Neural cell (in vitro differentiated cells): ENCODE measurements at regions not wholly inside any gene's neighbourhood (a gene's known extent, or its start where the extent isn't known, plus 50 kb on each side); places are given as distances from the start of the nearest gene placed in this dataset.

Source experiments
- EZH2 ChIP-seq: fragments of 200-600, 300-800 bp; shearing (Covaris generic), sonication (generic); IDR thresholded peaks from 2 replicates; pipeline ENCODE4 v1.6.1; 2014; ENCODE audit warnings: antibody characterized with exemption, low read length, borderline replicate concordance, mild to moderate bottlenecking; ENCODE audit not compliant: insufficient read depth, poor library complexity, severe bottlenecking
- MXI1 ChIP-seq: fragments of 450-650 bp; conservative IDR thresholded peaks from 2 replicates; pipeline ENCODE4 v1.6.1; 2014; ENCODE audit warnings: antibody characterized with exemption, mild to moderate bottlenecking; ENCODE audit not compliant: poor library complexity, severe bottlenecking
- RAD21 ChIP-seq: fragments of 450-650 bp; conservative IDR thresholded peaks from 2 replicates; pipeline ENCODE4 v1.6.1; 2014; ENCODE audit warnings: antibody characterized with exemption, mild to moderate bottlenecking, moderate library complexity
- SMC3 ChIP-seq: fragments of 450-650 bp; conservative IDR thresholded peaks from 2 replicates; pipeline ENCODE4 v1.6.1; 2014; ENCODE audit warnings: antibody characterized with exemption, mild to moderate bottlenecking, moderate library complexity; ENCODE audit not compliant: poor library complexity
- TAF1 ChIP-seq: IDR thresholded peaks from 2 replicates; pipeline ENCODE4 v1.6.1; 2012; ENCODE audit warnings: low read depth
- TF ChIP-seq, protein P1 (sequence below): fragments of 450-650 bp; IDR thresholded peaks from 2 replicates; pipeline ENCODE4 v1.5.1; 2014; ENCODE audit warnings: antibody characterized with exemption, mild to moderate bottlenecking, moderate library complexity; ENCODE audit not compliant: poor library complexity, severe bottlenecking

DNA sequence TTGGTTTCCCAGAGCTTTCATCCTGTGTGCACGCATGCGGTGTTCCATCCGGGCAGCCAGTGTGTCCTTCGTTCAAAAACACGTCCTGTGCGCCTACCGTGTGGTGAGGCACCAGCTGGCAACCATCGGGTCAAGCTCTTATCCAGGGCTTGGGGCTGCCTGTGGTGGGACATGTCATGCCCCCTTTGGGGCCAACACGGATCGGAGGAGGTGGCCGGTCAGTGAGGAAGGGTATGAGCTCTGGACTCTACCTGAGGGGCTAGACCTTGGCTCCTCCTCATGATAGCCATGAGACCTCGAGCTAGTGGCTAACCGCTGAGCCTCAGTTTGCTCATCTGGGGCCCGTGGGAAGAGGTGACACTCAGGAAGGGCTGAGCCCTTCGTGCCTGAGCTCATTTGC is 158.5 kb upstream of the PMEPA1 start:
- TF ChIP-seq MXI1: no peak
- TF ChIP-seq TAF1: no peak
- no peak for TF ChIP-seq SMC3
- TF ChIP-seq, protein P1, sequence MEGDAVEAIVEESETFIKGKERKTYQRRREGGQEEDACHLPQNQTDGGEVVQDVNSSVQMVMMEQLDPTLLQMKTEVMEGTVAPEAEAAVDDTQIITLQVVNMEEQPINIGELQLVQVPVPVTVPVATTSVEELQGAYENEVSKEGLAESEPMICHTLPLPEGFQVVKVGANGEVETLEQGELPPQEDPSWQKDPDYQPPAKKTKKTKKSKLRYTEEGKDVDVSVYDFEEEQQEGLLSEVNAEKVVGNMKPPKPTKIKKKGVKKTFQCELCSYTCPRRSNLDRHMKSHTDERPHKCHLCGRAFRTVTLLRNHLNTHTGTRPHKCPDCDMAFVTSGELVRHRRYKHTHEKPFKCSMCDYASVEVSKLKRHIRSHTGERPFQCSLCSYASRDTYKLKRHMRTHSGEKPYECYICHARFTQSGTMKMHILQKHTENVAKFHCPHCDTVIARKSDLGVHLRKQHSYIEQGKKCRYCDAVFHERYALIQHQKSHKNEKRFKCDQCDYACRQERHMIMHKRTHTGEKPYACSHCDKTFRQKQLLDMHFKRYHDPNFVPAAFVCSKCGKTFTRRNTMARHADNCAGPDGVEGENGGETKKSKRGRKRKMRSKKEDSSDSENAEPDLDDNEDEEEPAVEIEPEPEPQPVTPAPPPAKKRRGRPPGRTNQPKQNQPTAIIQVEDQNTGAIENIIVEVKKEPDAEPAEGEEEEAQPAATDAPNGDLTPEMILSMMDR: no peak
- no peak for TF ChIP-seq RAD21
- no peak for TF ChIP-seq EZH2
